IMR-90 (cell line): ENCODE measurements at regions not wholly inside any gene's neighbourhood (a gene's known extent, or its start where the extent isn't known, plus 50 kb on each side); places are given as distances from the start of the nearest gene placed in this dataset.

ENCODE experiments used
- ATAC-seq: fragments of 200-7000 bp; cut with Tn5 transposase; 2 replicates; pipeline ENCODE4 v1.9.1; 2020; ENCODE audit warnings: low read depth, mild to moderate bottlenecking, moderate library complexity
- BruUV-seq: library from RNA; stranded (reverse); fragments of 400-500 nt; replicated peaks from 2 replicates; lab custom pipeline; 2021; lab: Mats Ljungman, UMichigan
- CTCF ChIA-PET: fragments of 300-600 bp; formaldehyde crosslinking; extraction: SDS; loops from one replicate; lab custom pipeline; 2021; ENCODE audit warnings: antibody characterized with exemption; lab: Yijun Ruan, JAX
- POLR2A ChIA-PET: fragments of 300-600 bp; sonication (Branson Sonifier 250); formaldehyde crosslinking; loops from one replicate; lab custom pipeline; 2022; ENCODE audit warnings: antibody characterized with exemption; ENCODE audit not compliant: unreplicated experiment; lab: Charles Lee
- DNase-seq: peaks from one replicate; pipeline ENCODE4 v3.0.0; 2013
- H2AFZ ChIP-seq: replicated peaks from 2 replicates; pipeline ENCODE3; 2013; ENCODE audit warnings: low read length, mild to moderate bottlenecking; ENCODE audit not compliant: poor library complexity
- H2AK5ac ChIP-seq: 2 replicates; pipeline ENCODE4 v1.6.1; 2013; ENCODE audit warnings: low read depth, low read length, inconsistent platforms
- H2AK9ac ChIP-seq: replicated peaks from 2 replicates; pipeline ENCODE3; 2013; ENCODE audit warnings: mild to moderate bottlenecking, low read depth, low read length, moderate library complexity; ENCODE audit not compliant: poor library complexity
- H2BK120ac ChIP-seq: 2 replicates; pipeline ENCODE4 v1.6.1; 2013; ENCODE audit warnings: low read depth, low read length, inconsistent platforms
- H2BK15ac ChIP-seq: 3 replicates; pipeline ENCODE4 v1.6.1; 2013; ENCODE audit warnings: low read depth, low read length, inconsistent platforms
- H2BK20ac ChIP-seq: 2 replicates; pipeline ENCODE4 v1.6.1; 2013; ENCODE audit warnings: low read depth, mild to moderate bottlenecking, inconsistent platforms, low read length, moderate library complexity
- H2BK5ac ChIP-seq: 2 replicates; pipeline ENCODE4 v1.6.1; 2013; ENCODE audit warnings: mild to moderate bottlenecking, low read depth, low read length, inconsistent platforms; ENCODE audit not compliant: poor library complexity, severe bottlenecking
- H3K14ac ChIP-seq: replicated peaks from 2 replicates; pipeline ENCODE4 v1.6.1; 2013; ENCODE audit warnings: low read depth, low read length, inconsistent platforms
- H3K18ac ChIP-seq: 2 replicates; pipeline ENCODE4 v1.6.1; 2013; ENCODE audit warnings: low read depth, low read length, control low read depth
- H3K23ac ChIP-seq: 2 replicates; pipeline ENCODE4 v1.6.1; 2013; ENCODE audit warnings: low read depth, low read length, inconsistent platforms
- H3K27ac ChIP-seq: 2 replicates; pipeline ENCODE4 v1.5.1; 2013; ENCODE audit warnings: mild to moderate bottlenecking, control low read depth, low read length; ENCODE audit not compliant: insufficient read depth
- H3K27me3 ChIP-seq: 2 replicates; pipeline ENCODE4 v1.6.1; 2013; ENCODE audit warnings: low read length; ENCODE audit not compliant: control insufficient read depth, insufficient read depth
- H3K36me3 ChIP-seq: 2 replicates; pipeline ENCODE4 v1.6.1; 2013; ENCODE audit warnings: low read length, mixed read lengths; ENCODE audit not compliant: control insufficient read depth, insufficient read depth
- H3K4ac ChIP-seq: 2 replicates; pipeline ENCODE4 v1.6.1; 2013; ENCODE audit warnings: low read depth, low read length, inconsistent platforms
- H3K4me1 ChIP-seq: 2 replicates; pipeline ENCODE4 v1.6.1; 2013; ENCODE audit warnings: low read length, mixed read lengths; ENCODE audit not compliant: control insufficient read depth, insufficient read depth
- H3K4me2 ChIP-seq: 2 replicates; pipeline ENCODE4 v1.6.1; 2013; ENCODE audit warnings: low read depth, mild to moderate bottlenecking, control low read depth, low read length, moderate library complexity
- H3K4me3 ChIP-seq: 2 replicates; pipeline ENCODE4 v1.5.1; 2013; ENCODE audit warnings: low read depth, mild to moderate bottlenecking, control low read depth, low read length, moderate library complexity; ENCODE audit not compliant: insufficient read depth
- H3K56ac ChIP-seq: 2 replicates; pipeline ENCODE4 v1.6.1; 2013; ENCODE audit warnings: low read length, inconsistent platforms; ENCODE audit not compliant: insufficient read depth; ENCODE audit errors: extremely low read depth
- H3K79me1 ChIP-seq, 2 experiments: 2 replicates each; pipeline ENCODE4 v1.6.1; 2013; ENCODE audit warnings: low read length in 2 of 2, inconsistent platforms in 1 of 2, low read depth in 1 of 2
- H3K9ac ChIP-seq: 2 replicates; pipeline ENCODE4 v1.6.1; 2013; ENCODE audit warnings: low read depth, low read length, control low read depth
- H3K9me1 ChIP-seq: 2 replicates; pipeline ENCODE4 v1.6.1; 2013; ENCODE audit warnings: low read length, inconsistent platforms; ENCODE audit not compliant: insufficient read depth
- H3K9me3 ChIP-seq: 2 replicates; pipeline ENCODE4 v1.6.1; 2013; ENCODE audit warnings: low read length; ENCODE audit not compliant: control insufficient read depth, insufficient read depth
- H4K20me1 ChIP-seq: 2 replicates; pipeline ENCODE4 v1.6.1; 2013; ENCODE audit warnings: low read length, inconsistent platforms; ENCODE audit not compliant: insufficient read depth
- H4K5ac ChIP-seq: 2 replicates; pipeline ENCODE4 v1.6.1; 2013; ENCODE audit warnings: mild to moderate bottlenecking, low read depth, low read length, control low read depth
- H4K8ac ChIP-seq, 2 experiments: 2 replicates each; pipeline ENCODE4 v1.6.1; 2013; ENCODE audit warnings: low read depth in 2 of 2, low read length in 2 of 2, control low read depth in 1 of 2, inconsistent platforms in 1 of 2
- H4K91ac ChIP-seq: 2 replicates; pipeline ENCODE4 v1.6.1; 2013; ENCODE audit warnings: low read depth, low read length, inconsistent platforms; ENCODE audit not compliant: insufficient read depth
- CEBPB ChIP-seq: IDR thresholded peaks from 2 replicates; pipeline ENCODE4 v1.6.1; 2012; ENCODE audit warnings: low read depth, low read length, improper control_type of control experiment
- MAFK ChIP-seq: IDR thresholded peaks from 2 replicates; pipeline ENCODE4 v1.6.1; 2012; ENCODE audit warnings: low read depth, low read length, improper control_type of control experiment
- MAZ ChIP-seq: IDR thresholded peaks from 2 replicates; pipeline ENCODE4 v1.6.1; 2012; ENCODE audit warnings: low read depth, mild to moderate bottlenecking, low read length, improper control_type of control experiment, moderate library complexity, borderline replicate concordance
- POLR2A ChIP-seq: IDR thresholded peaks from 2 replicates; pipeline ENCODE4 v1.6.1; 2012; ENCODE audit warnings: mild to moderate bottlenecking, low read depth, low read length
- RAD21 ChIP-seq: IDR thresholded peaks from 2 replicates; pipeline ENCODE4 v1.6.1; 2012; ENCODE audit warnings: low read length, improper control_type of control experiment
- RCOR1 ChIP-seq: IDR thresholded peaks from 2 replicates; pipeline ENCODE4 v1.6.1; 2012; ENCODE audit warnings: mild to moderate bottlenecking, low read length, improper control_type of control experiment; ENCODE audit not compliant: insufficient replicate concordance
- RFX5 ChIP-seq: IDR thresholded peaks from 2 replicates; pipeline ENCODE4 v1.8.0; 2012; ENCODE audit warnings: low read depth, mild to moderate bottlenecking, low read length, moderate library complexity
- SMC3 ChIP-seq: fragments of 150-350 bp; IDR thresholded peaks from 2 replicates; pipeline ENCODE4 v1.6.1; 2016; ENCODE audit warnings: low read depth, mild to moderate bottlenecking, antibody characterized with exemption, low read length, moderate library complexity
- dilution Hi-C: fragments of 300-500 bp; cut with HindIII; formaldehyde crosslinking; loops from one replicate; pipeline ENCODE4 v1.14.3; 2018; ENCODE audit warnings: low sequenced_read_pairs; ENCODE audit not compliant: unreplicated experiment
- in situ Hi-C: fragments of 300-500 bp; cut with MboI; formaldehyde crosslinking; loops from 3 replicates; pipeline ENCODE4 v1.14.3; 2019; ENCODE audit warnings: low sequenced_read_pairs, inconsistent platforms, mixed read lengths
- intact Hi-C: fragments of 100-400 bp; cut with micrococcal nuclease; formaldehyde crosslinking; loops from 2 replicates; pipeline ENCODE4 v1.10.0; 2022
- TF ChIP-seq, protein P1 (sequence below): conservative IDR thresholded peaks from 2 replicates; pipeline ENCODE4 v1.5.1; 2012; ENCODE audit warnings: mild to moderate bottlenecking, low read depth, low read length, improper control_type of control experiment
- TF ChIP-seq, protein P2 (sequence below): fragments of 150-350 bp; IDR thresholded peaks from 2 replicates; pipeline ENCODE4 v1.6.1; 2016; ENCODE audit warnings: low read depth, mild to moderate bottlenecking, low read length, moderate library complexity, borderline replicate concordance

DNA sequence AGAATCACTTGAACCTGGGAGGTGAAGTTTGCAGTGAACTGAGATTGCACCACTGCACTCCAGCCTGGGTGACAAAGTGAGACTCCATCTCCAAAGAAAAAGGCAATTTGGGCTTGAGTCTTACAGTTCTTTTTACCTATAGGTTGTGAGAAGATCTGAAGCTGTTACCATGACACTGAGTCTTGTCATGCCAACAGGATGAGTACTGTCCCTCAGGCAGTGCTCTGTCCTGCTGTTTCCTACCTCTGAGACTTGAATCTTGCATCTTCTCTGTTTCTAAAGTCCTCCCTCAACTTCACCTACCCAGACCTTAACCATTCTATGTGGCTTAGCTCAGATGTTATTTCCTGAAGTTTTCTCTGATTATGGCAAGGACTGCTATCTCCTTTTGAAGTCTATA, 400.8 kb upstream of the PRICKLE1 start:
- POLR2A ChIA-PET = no interaction called here
- CTCF ChIA-PET = interaction anchor here (0.6 kb wide), 1 partner anchor 289 kb away, joined by 4 read pairs; no protein-coding TSS in a partner anchor

More for the DNA sequence above, 400.8 kb upstream of the PRICKLE1 start:
- no peak overlapping the region for H2AK9ac ChIP-seq
- no peak overlapping the region for H2AFZ ChIP-seq
- intact Hi-C loops = no loop called here
- no peaks in the 10 kb centered on the region for H3K4me1 ChIP-seq
- H4K91ac ChIP-seq = no peak overlapping the region
- no peak overlapping the region for H3K14ac ChIP-seq
- no peak overlapping the region for H2AK5ac ChIP-seq
- no peak overlapping the region for H3K4me3 ChIP-seq
- no peak overlapping the region for H3K4me2 ChIP-seq
- H3K27ac ChIP-seq = no peak overlapping the region
- H3K27me3 ChIP-seq = peaks cover 5% of the 10 kb centered on the region; the same call in 1 of the 2 replicates
- no peak overlapping the region for H3K4ac ChIP-seq
- dilution Hi-C loops = no loop called here
- no peaks in the 10 kb centered on the region for H3K9me3 ChIP-seq
- DNase-seq (no peak), ATAC-seq (no peak)
- H2BK15ac ChIP-seq = no peak overlapping the region
- TF ChIP-seq, protein P1, sequence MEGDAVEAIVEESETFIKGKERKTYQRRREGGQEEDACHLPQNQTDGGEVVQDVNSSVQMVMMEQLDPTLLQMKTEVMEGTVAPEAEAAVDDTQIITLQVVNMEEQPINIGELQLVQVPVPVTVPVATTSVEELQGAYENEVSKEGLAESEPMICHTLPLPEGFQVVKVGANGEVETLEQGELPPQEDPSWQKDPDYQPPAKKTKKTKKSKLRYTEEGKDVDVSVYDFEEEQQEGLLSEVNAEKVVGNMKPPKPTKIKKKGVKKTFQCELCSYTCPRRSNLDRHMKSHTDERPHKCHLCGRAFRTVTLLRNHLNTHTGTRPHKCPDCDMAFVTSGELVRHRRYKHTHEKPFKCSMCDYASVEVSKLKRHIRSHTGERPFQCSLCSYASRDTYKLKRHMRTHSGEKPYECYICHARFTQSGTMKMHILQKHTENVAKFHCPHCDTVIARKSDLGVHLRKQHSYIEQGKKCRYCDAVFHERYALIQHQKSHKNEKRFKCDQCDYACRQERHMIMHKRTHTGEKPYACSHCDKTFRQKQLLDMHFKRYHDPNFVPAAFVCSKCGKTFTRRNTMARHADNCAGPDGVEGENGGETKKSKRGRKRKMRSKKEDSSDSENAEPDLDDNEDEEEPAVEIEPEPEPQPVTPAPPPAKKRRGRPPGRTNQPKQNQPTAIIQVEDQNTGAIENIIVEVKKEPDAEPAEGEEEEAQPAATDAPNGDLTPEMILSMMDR = no peak
- TF ChIP-seq RFX5 (no peak), CEBPB (no peak), MAZ (no peak), MAFK (no peak), RAD21 (no peak), SMC3 (no peak), POLR2A (no peak), RCOR1 (no peak)
- TF ChIP-seq, protein P2, sequence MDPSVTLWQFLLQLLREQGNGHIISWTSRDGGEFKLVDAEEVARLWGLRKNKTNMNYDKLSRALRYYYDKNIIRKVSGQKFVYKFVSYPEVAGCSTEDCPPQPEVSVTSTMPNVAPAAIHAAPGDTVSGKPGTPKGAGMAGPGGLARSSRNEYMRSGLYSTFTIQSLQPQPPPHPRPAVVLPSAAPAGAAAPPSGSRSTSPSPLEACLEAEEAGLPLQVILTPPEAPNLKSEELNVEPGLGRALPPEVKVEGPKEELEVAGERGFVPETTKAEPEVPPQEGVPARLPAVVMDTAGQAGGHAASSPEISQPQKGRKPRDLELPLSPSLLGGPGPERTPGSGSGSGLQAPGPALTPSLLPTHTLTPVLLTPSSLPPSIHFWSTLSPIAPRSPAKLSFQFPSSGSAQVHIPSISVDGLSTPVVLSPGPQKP = no peak
- no peak overlapping the region for H3K18ac ChIP-seq
- no peak overlapping the region for H3K23ac ChIP-seq
- no peak overlapping the region for H2BK20ac ChIP-seq
- no peaks in the 10 kb centered on the region for H3K79me1 ChIP-seq
- H3K9me1 ChIP-seq = no peaks in the 10 kb centered on the region
- H2BK120ac ChIP-seq = no peak overlapping the region
- H4K5ac ChIP-seq = no peak overlapping the region
- no peaks in the 10 kb centered on the region for H4K20me1 ChIP-seq
- no peak overlapping the region for H4K8ac ChIP-seq
- H3K56ac ChIP-seq = no peak overlapping the region
- no peak overlapping the region for H3K9ac ChIP-seq
- in situ Hi-C loops = no loop called here
- H3K36me3 ChIP-seq = no peaks in the 10 kb centered on the region
- no peak overlapping the region for H2BK5ac ChIP-seq
- BruUV-seq = no TSS peak
